Spinal cord (tissue), 9 donors: ENCODE measurements at regions not wholly inside any gene's neighbourhood (a gene's known extent, or its start where the extent isn't known, plus 50 kb on each side); places are given as distances from the start of the nearest gene placed in this dataset.

Experiments used
- DNase-seq, 6 donors: peaks; one replicate each; pipeline versions ENCODE4 v3.0.0 to v3.0.0-alpha.2; 2013 to 2015; ENCODE audit warnings: low spot score in 6 of 6, low read depth in 4 of 6
- H3K27ac ChIP-seq: one replicate; pipeline ENCODE4 v1.5.1; 2013; ENCODE audit warnings: low read depth, low read length, control low read depth
- H3K27me3 ChIP-seq: one replicate; pipeline ENCODE4 v1.6.1; 2013; ENCODE audit warnings: low read length; ENCODE audit not compliant: control insufficient read depth, insufficient read depth
- H3K36me3 ChIP-seq: one replicate; pipeline ENCODE4 v1.6.1; 2013; ENCODE audit warnings: low read length; ENCODE audit not compliant: control insufficient read depth, insufficient read depth
- H3K4me1 ChIP-seq: one replicate; pipeline ENCODE4 v1.6.1; 2013; ENCODE audit warnings: low read length; ENCODE audit not compliant: control insufficient read depth, insufficient read depth
- H3K4me3 ChIP-seq: one replicate; pipeline ENCODE4 v1.5.1; 2013; ENCODE audit warnings: low read depth, low read length, control low read depth
- H3K9me3 ChIP-seq: one replicate; pipeline ENCODE4 v1.6.1; 2013; ENCODE audit warnings: low read length; ENCODE audit not compliant: control insufficient read depth, insufficient read depth
- WGBS: methylation state at CpG from one replicate; pipeline ENCODE4 v1.1.5; 2013; ENCODE audit warnings: missing lambda C conversion rate; ENCODE audit not compliant: insufficient coverage; 5-methylcytosine and 5-hydroxymethylcytosine counted together
- donor health status: healthy.

DNA sequence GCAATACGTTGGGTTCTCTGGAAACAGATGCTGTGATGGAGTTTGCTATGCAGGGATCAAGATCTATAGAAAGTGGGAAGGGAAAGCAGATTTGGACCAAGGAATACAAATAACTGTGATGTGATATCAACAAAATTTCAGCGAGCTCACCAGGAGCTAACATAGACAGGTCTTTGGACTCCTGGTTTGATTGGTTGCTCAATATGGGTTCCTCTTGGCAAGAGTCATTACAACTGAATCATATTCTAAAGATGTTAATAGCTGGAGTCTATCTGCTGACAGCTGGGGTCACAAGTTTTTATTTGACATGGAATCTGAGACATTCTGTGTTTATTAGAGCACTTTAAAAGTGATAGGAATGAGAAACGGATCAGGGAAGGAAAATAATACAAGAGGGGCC, 637.6 kb upstream of the GNPDA2 start:
- H3K27me3 ChIP-seq: no peaks in the 10 kb centered on the region
- H3K4me3 ChIP-seq: no peak overlapping the region
- 100% methylated on average over 2 of the region's 3 CpGs for WGBS
- H3K4me1 ChIP-seq: no peaks in the 10 kb centered on the region
- no peak overlapping the region for H3K27ac ChIP-seq
- H3K9me3 ChIP-seq: no peaks in the 10 kb centered on the region
- DNase-seq: no peak
- H3K36me3 ChIP-seq: no peaks in the 10 kb centered on the region

DNA sequence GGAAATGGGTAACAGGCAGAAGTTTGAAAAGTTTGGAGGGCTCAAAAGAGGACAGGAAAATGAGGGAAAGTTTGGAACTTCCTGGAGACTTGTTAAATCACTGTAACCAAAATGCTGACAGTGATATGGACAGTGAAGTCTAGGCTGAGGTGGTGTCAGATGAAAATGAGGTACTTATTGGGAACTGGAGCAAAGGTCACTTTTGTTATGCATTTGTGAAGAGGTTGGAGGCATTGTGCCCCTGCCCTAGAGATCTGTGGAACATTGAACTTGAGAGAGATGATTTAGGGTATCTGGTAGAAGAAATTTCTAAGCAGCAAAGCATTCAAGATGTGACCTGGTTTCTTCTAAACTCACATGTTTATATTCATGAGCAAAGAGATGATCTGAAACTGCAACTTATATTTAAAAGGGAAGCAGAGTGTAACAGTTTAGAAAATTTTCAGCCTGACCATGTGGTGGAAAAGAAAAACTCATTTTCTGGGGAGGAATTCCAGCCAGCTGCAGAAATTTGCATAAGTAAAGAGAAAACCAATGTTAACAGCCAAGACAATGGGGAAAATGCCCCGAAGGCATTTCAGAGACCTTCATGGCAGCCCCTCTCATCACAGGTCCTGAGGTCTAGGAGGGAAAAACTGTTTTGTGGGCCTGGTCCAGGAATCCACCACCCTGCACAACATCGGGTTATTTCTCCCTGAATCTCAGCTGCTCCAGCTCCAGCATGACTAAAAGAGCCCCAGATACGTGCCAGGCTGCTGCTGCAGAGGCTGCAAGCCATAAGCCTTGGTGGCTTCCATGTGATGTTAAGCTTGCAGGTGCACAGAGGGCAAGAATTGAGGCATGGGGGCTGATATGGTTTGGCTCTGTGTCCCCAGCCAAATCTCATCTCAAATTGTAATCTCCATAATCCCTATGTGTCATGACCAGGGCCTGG, 632.5 kb upstream of the GNPDA2 start:
- peak in 1 of 6 donors; percentile 10 for DNase-seq
- 52% methylated on average over 2 of the region's 3 CpGs for WGBS
- H3K4me3 ChIP-seq: no peak overlapping the region
- H3K9me3 ChIP-seq: no peaks in the 10 kb centered on the region
- no peaks in the 10 kb centered on the region for H3K27me3 ChIP-seq
- H3K27ac ChIP-seq: no peak overlapping the region
- H3K36me3 ChIP-seq: no peaks in the 10 kb centered on the region
- H3K4me1 ChIP-seq: no peaks in the 10 kb centered on the region

GRCh38 chr4:45353161-45353560, 626.8 kb upstream of the GNPDA2 start:
- Histone ChIP-seq H3K27me3 (no peaks in the 10 kb centered on the region), H3K9me3 (no peaks in the 10 kb centered on the region), H3K4me3 (no peak overlapping the region), H3K27ac (no peak overlapping the region), H3K4me1 (no peaks in the 10 kb centered on the region), H3K36me3 (no peaks in the 10 kb centered on the region)
- DNase-seq: peak in 2 of 6 donors; percentile 17 to 64

DNA sequence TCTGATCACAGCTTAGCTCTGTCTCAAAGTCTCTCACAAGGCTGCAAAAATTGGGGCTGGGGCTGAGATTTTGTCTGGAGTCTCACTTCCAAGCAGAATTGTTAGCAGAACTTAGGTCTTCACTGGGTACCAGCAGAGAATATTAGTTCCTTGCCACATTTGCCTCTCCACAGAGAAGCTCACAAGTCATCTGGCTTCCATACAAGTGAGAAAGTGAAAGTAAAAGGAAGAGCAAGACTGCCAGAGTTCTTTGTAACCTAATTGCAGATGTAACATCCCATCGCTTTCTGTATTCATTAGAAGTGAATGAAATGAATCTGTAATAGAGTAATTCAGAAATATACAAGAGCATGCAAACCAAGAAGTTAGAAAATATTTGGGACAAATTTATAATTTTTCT, 624.1 kb upstream of the GNPDA2 start:
- WGBS: no CpG with 5 or more reads among the region's 1 CpG
- H3K36me3 ChIP-seq: no peaks in the 10 kb centered on the region
- no peaks in the 10 kb centered on the region for H3K27me3 ChIP-seq
- no peak overlapping the region for H3K27ac ChIP-seq
- H3K4me3 ChIP-seq: no peak overlapping the region
- H3K9me3 ChIP-seq: no peaks in the 10 kb centered on the region
- DNase-seq: peak in 5 of 6 donors; percentile 20 to 71 (median 33)
- no peaks in the 10 kb centered on the region for H3K4me1 ChIP-seq

- DNase-seq: no peak
Observed at GRCh38 chr4:45349859-45350258, 623.5 kb upstream of the GNPDA2 start.

DNA sequence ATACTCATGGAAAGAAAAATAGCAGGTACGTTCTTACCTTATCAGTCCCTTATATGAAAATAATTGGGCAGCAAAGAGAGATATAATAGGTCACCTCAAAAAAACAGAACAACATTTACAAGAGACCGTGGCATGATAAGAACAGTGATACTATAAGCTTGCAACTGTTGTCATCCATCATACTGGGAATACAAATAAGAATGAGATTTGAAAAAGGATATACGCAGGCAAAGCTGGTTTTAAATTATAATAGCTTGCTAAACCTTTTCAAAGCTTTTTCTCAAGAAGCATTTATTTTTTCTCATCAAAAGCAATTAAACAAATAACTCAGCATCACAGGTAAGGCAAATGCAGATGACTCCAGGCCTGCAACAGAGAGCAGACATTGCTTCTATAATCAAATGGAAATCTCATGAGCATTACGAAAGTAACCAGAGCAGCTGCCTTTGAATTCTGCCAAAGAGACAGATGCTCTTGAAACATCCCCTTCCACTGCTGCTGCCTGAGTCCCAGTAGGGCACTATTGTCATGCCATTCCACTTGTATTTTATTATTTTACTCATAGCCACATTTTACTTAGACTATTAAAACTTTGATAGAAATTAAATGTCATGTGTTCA, 620.6 kb upstream of the GNPDA2 start:
- WGBS: 56% methylated on average over 1 of the region's 4 CpGs
- Histone ChIP-seq H3K27me3 (no peaks in the 10 kb centered on the region), H3K9me3 (no peaks in the 10 kb centered on the region), H3K4me1 (no peaks in the 10 kb centered on the region), H3K27ac (no peak overlapping the region), H3K36me3 (no peaks in the 10 kb centered on the region), H3K4me3 (no peak overlapping the region)
- peak in 3 of 6 donors; percentile 17 to 84 (median 48) for DNase-seq

More at GRCh38 chr4:45349859-45350258, 623.5 kb upstream of the GNPDA2 start:
- no peak overlapping the region for H3K27ac ChIP-seq
- no peaks in the 10 kb centered on the region for H3K9me3 ChIP-seq
- no peak overlapping the region for H3K4me3 ChIP-seq
- H3K36me3 ChIP-seq: no peaks in the 10 kb centered on the region
- no peaks in the 10 kb centered on the region for H3K4me1 ChIP-seq
- no peaks in the 10 kb centered on the region for H3K27me3 ChIP-seq
- no CpG with 5 or more reads among the region's 1 CpG for WGBS

DNA sequence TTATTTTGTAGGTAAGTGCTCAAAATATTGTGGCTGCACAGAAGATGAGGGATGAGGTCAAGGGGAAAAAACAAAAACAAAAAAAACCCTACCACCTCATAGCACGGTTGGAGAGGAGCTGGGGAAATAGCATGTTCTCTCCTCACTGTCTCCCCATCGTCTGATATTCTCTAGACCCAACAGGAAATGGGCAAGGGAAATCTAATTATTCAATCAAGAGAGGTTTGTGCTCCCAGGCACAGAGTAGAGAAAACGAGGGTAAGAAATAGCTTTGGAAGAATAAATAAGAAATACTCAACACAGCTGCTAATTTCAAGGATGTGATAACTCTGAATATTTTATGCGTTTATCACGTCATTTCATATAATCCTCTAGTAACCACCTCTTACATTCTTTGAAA, 619.2 kb upstream of the GNPDA2 start:
- DNase-seq: no peak
- no peaks in the 10 kb centered on the region for H3K27me3 ChIP-seq
- no peaks in the 10 kb centered on the region for H3K9me3 ChIP-seq
- no peak overlapping the region for H3K27ac ChIP-seq
- no peaks in the 10 kb centered on the region for H3K36me3 ChIP-seq
- H3K4me1 ChIP-seq: no peaks in the 10 kb centered on the region
- no peak overlapping the region for H3K4me3 ChIP-seq
- no CpG with 5 or more reads among the region's 5 CpGs for WGBS

DNA sequence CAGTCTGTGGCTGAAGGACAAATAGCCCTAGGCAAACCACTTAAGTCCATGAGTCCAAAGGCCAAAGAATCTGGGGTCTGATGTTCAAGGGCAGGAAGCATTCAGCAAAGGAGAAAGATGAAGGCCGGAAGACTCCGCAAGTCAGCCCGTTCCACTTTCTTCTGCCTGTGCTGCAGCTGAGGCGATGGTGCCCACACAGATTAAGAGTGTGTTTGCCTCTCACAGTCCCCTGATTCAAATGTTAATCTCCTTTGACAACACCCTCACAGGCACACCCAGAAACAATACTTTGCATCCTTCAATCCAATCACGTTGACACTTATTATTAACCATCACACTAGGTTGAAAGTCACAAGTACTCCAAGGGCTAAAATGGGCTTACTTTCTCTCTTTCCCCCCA, 605.4 kb upstream of the GNPDA2 start:
- WGBS: 58% methylated on average over 5 of the region's 5 CpGs

DNA sequence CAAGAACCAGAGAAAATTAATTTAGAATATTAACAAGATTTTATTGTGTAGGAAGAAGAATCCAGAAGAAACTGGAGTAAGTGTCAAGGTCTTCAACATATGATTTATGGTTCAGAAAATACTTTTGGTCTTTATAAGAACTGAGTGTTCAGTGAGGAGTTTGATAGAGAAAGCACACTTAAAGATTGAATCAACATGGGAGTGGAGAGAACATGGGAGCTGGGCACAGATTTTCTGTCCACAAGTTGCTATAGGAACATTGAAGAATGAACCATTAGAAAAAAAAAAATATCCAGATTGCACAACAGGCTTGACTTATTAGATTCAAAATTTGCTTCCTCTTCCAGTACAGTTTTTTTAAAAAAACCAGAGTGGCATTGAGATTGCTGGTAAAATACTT, 601.2 kb upstream of the GNPDA2 start:
- no peaks in the 10 kb centered on the region for H3K9me3 ChIP-seq
- DNase-seq: no peak
- no peaks in the 10 kb centered on the region for H3K27me3 ChIP-seq
- H3K4me1 ChIP-seq: no peaks in the 10 kb centered on the region
- no peak overlapping the region for H3K4me3 ChIP-seq
- no peaks in the 10 kb centered on the region for H3K36me3 ChIP-seq
- no peak overlapping the region for H3K27ac ChIP-seq

More for the DNA sequence above, 605.4 kb upstream of the GNPDA2 start:
- H3K9me3 ChIP-seq: no peaks in the 10 kb centered on the region
- no peaks in the 10 kb centered on the region for H3K4me1 ChIP-seq
- no peaks in the 10 kb centered on the region for H3K36me3 ChIP-seq
- no peaks in the 10 kb centered on the region for H3K27me3 ChIP-seq
- DNase-seq: no peak
- no peak overlapping the region for H3K27ac ChIP-seq
- no peak overlapping the region for H3K4me3 ChIP-seq
